NCI-H1436 treated with DMSO at 0.1 percent for 48 hours (cell line): ENCODE measurements at regions not wholly inside any gene's neighbourhood (a gene's known extent, or its start where the extent isn't known, plus 50 kb on each side); places are given as distances from the start of the nearest gene placed in this dataset.
"Not testable (repeated sequence)": the region's sequence is repeated elsewhere in the genome, so short reads cannot be mapped to it uniquely, and the experiment has no call there.

Source experiments
- DNase-seq: peaks from one replicate; lab custom pipeline; 2025; lab: John Stamatoyannopoulos, UW

DNA sequence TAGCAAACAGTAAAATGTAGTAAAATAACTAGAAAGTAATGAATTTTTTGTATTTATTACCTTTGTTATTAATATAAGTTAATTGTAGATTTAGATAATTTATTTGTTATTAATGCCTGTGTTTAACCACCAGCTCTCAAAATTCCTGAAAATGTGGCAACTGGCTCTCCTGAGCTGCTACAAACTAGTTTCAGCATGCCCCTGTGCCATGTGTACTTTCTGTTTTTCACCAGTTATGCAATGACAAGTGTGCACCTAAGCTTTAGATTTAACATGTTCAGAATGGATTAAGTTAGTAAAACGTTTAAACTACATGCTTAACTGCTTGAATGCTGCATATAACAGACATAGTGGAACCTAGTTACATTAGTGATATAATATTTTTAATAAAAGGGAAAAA is 88.1 kb downstream of the POSTN start:
- no peak for DNase-seq

DNA sequence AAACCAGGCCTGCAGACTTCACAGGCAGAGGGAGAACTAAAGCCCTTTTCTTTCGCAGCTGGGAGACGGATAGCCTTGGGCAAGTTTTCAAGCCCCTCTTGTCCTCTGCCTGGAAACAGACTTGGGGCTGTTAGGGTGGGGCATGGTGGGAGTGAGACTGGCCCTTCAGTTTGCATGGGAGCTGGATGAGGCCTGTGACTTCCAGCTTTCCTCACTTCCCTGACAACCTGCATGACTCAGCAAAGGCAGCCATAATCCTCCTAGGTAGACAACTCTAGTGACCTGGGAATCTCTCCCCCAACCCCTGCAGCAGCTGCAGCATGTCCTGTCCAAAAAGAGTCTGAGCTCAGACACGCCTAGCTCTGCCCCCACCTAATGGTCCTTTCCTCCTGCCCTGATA is 93.0 kb downstream of the POSTN start:
- no peak for DNase-seq

- DNase-seq = no peak
Measured at GRCh38 chr13:37504251-37504650, 94.3 kb downstream of the POSTN start.

DNA sequence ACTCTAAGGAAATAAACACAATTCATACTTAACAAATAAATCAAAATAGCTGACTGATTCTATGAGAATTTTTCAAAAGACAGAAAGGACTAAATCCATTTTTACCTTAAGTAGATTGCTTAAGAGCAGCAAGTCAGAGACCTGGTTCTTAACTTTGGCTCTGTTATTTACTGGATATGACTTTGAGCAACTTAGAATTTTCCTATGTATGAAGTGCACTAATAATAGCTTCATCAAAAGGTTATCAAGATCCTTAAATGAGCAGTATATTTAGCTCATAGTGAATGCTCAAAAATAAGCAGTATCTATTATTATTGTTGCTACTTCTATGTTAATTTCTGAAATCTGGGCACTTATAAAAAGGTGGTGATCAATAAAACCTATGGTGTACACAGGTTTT is 95.3 kb downstream of the POSTN start:
- DNase-seq = no peak

GRCh38 chr13:37502303-37502993 is 96.1 kb downstream of the POSTN start:
- DNase-seq = not testable (repeated sequence)

- no peak for DNase-seq
Measured at GRCh38 chr13:37501187-37501586, 97.4 kb downstream of the POSTN start.

DNA sequence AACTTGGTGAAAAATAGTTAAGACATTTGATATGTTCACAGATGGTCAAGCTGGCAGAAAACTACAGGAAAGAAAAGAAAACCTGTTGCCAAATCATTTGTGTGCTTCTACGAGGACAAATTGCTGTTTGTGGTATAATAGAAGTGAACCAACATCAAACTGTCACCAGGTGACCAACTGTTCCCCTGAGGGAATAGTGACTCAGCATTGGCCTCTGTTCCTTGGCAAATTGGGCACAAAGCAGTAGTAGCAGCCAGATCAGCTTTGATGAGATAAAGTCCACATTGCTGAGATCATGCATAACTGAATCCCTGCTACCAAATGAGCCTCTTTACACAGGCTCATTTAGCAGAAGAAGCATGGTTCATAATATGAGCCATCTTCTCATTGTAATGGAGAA is 103.5 kb downstream of the POSTN start:
- DNase-seq = no peak

- DNase-seq = no peak
Measured at GRCh38 chr13:37493775-37494174, 104.8 kb downstream of the POSTN start.

- no peak for DNase-seq
Measured at GRCh38 chr13:37492741-37493514, 105.6 kb downstream of the POSTN start.

DNA sequence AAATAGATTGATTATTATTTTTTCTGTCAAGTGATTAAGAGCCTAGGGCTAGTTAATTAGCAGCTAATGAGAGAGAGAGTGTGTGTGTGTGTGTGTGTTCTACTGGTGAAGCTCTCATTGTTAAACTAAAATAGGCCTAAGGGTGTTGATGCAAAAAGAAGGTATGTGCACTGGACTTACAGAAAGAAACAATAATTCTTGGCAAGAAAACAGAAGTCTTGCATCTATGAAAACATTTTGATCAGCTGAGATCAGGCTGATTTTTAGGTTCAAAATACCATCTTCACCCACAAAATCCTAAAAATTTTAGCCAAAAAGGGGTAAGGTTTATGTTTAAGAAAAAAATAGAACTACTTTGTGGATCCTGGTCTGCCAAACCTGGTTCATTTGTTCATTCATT is 106.5 kb downstream of the POSTN start:
- no peak for DNase-seq

DNA sequence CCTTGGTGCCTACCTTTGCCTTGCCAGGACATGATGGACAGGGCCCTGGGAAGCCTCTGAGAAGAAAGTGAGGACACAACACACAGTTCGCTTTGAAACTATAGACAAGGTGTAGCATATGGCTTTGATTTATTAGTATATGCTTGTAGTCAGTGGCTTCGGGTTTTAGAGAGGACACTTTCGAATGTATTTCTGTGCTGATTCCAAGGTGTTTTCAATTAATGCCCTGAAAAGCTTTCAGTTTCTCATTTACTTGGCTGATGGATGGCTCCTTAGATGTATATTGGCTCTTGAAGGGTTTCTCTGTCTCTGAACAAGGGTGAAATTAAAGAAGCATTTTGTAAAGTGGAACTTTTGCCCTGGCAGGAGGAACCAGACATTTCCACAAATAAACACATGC is 106.9 kb downstream of the POSTN start:
- no peak for DNase-seq

DNA sequence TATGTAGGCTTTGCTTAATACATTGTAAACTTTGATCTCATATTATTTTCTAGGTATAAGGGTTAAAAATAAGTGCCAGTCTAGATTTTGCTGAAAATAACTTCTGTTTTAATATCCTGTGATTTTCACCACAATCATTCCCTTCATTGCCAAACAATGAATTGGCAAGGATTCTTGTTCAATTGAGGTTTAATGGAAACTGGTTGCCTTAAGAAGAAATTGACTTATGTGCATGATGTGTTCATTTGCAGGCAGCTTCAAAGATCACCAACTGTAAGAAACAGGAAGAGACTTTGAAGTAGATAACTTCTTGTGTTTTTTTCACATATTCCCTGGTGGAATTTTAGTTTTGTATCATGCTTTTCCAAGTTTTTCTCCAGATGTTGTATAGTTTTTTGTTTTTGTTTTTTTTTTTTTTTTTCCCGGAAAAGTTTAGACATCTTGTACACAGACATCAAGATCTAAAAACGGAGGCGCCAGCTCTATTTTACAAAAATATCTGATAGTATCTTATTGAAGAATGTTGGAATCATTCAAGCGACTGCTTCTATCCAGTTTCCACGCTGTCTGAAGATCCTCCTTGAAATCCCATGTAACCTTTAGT is 108.3 kb downstream of the POSTN start:
- DNase-seq = no peak

DNA sequence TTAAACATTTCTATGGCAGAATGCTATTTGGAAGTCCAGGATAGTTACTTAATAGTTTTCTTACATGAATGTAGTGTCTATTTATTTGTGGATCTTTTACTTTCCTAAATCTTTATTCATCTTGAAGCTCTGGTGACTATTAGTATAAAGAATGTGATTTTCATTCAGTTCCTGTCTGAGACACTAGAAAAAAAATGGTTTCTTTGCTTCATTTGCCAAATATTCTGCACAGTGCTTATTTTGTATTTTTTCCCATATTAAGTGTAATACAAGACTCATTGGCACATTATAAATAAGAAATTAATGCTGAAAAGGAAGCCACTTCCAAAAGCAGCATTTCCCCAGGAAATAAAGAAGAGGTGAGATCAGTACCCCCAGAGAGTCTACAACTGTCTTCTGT is 109.8 kb downstream of the POSTN start:
- no peak for DNase-seq

GRCh38 chr13:37486171-37486681 is 112.3 kb downstream of the POSTN start:
- DNase-seq = no peak

GRCh38 chr13:37485756-37486155 is 112.8 kb downstream of the POSTN start:
- DNase-seq = no peak

DNA sequence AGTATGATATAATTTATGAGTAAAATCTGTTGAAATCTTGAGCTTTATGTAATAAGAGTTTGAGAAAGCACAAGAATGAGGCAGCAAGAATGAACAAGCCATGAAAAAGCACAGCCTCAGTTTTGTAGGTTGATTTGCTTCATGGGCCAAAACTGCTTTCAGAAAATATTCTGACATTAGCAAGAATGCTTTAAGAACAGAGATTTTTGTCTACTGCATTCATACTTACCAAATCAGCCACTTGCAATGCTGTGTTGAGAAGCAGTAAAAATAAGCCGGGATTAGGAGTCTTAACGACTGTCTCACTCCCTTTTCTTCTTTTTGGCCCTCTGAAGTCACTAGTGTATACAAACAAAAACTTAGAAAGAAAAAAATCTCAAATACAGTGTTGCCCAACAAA is 114.5 kb downstream of the POSTN start:
- DNase-seq = no peak

- no peak for DNase-seq
Measured at GRCh38 chr13:37482331-37482730, 116.2 kb downstream of the POSTN start.

DNA sequence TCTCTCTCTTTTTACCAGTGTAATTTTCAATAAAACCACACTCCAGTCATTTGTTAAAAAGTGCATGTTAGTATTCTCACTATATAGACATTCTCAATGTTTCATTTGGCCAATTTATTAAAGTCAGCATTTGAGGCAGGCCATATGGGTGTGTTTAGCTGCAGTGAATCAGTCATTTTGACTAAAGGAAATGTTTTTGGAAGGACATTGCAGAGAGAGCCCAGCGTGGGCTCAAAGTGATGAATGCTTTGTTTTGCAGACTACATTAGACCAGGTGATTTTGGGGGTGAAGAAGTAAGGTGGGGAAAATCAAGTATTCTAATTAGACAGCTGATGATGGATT is 116.7 kb downstream of the POSTN start:
- no peak for DNase-seq

- DNase-seq = no peak
Measured at GRCh38 chr13:37481011-37481884, 117.3 kb downstream of the POSTN start.

- DNase-seq = no peak
Measured at GRCh38 chr13:37479916-37480315, 118.7 kb downstream of the POSTN start.

DNA sequence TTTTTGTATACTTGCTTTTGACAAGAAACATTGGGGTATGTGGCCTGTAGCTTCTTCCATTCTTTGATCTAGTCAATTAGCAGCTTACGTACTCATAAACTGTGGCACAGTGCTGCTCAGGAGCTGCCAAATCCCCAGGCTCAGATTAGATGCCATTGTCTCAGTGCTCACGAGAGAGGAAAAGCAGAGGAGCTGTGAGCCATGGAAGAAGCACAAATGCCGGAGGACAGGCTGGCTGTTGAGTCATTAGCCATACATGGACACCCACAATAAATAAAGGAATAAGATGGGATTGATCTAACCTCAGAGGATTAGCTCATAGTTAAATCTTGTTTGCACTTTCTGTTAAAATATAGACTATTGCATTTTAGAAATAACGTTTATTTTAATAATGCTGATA is 121.7 kb downstream of the POSTN start:
- DNase-seq = no peak

GRCh38 chr13:37475966-37476365 is 122.6 kb downstream of the POSTN start:
- DNase-seq = no peak
